HG03558 (cell line): ENCODE measurements at regions not wholly inside any gene's neighbourhood (a gene's known extent, or its start where the extent isn't known, plus 50 kb on each side); places are given as distances from the start of the nearest gene placed in this dataset.

Experiments
- ATAC-seq: cut with Tn5 transposase; IDR thresholded peaks from one replicate; pipeline ENCODE4 v1.9.1; 2021; ENCODE audit warnings: moderate number of reproducible peaks; ENCODE audit not compliant: unreplicated experiment; ENCODE audit errors: extremely low read depth

DNA sequence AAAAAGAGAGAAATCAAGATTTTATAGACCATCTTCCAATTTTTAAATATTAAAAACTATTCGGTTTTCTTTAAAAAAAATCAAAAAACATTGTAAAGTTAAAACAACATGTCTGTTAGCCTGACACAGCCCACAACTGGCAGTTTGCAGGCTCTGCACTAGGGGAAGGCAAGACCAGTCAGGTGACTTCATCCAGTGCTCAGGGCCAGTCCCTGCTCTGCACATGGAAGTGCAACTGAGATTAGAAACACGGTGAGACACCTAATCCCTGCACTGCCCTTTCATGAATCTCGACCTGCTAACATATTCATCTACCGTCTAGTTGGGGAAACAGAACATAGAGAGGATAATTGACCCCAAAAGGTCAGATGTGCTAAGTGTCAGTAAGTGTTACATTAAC lies 135.2 kb downstream of the BARD1 start:
- ATAC-seq = peak; percentile 49

DNA sequence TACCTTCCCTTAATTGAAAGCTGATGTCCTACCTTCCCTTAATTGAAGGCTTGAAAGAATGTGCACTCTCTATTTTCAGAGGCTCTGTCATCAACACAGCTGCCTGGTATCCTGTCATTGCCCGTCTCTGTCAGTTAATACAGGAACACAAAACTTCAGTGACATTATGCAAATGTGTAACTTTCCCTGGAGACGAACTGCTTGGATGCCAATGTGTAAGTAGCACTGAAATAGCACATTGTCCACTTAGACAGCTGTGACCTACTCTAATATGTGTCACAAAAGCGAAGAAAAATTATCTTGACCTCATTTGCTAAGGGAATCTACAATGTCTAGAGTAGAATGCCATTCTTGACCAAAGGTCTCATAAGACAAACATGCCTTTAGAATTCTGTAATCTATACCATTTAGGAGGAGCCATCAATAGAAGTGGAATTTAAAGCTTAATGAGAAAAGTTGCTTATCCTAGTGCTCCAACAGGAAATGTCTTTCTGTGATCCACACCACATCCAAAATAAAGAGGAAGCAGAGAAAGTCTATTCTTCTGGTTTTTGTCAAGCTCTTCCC lies 138.1 kb downstream of the BARD1 start:
- no peak for ATAC-seq

DNA sequence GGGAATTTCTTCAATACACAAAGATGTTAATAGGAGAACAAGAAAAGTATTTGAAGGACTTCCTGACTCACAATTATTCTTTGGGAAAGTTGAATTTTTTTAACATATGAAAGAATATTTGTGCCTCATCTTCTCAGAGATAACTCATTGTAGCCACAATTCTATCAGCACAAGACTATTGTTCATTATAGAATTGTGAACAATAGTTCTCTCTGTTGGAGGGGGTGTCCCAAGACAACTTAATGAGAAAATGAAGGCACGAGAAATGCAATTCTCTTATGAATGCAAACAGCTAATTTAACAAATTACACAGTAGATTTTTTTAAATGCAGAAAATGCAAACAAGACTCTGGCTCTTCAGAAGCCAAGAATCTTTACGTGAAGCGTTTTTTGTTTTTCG lies 157.0 kb downstream of the BARD1 start:
- no peak for ATAC-seq

DNA sequence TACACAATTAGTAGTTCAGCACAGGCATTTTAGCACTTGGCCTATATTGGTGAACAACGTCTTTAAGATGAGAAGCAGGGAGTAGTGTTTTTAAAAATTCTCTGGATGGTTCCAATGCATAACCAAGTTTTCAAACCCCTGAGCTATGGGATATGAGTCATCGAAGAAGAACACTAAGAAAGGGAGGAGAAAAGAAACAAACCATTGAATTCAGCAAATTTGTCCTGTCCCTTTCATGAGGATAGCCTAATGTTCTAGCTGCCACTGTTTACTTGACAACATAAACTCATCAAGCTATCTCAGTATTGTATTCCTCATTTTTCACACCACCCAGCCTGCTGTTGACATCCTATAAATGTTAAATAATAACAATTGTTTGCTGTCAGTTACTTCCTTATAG lies 158.0 kb downstream of the BARD1 start:
- ATAC-seq = no peak

DNA sequence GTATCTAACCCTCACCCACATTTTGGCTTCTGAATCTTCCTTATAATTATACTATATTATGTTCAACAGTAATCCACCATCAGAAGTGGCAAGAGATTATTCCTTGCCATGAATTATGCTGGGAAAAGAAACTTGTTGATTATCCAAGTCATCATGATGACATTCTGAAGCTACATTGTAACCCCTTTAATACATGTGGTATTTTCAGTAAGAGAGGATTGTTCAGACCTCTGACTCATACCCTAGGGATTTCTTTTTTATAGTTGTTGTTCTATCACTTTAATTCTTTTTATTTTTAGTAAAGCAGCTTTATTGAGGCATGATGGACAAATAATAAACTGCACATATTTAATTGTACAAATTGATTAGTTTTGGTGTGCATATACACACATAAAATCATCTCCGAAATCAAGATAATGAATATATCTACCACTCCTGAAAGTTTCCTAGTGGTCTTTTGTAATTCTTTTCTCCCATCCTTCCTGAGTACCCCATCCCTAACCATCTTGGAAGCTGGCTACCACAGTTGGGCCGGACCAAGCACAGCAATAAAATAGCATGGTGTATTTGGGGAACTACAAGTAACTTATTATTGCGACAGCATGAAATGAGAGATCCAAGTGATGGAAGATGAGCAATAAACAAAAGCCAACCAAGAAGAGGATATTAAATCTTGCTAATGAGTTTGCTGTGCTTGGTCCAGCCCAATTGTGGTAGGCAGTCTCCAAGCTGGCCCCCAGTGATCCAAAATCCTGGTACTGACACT lies 159.9 kb downstream of the BARD1 start:
- no peak for ATAC-seq

DNA sequence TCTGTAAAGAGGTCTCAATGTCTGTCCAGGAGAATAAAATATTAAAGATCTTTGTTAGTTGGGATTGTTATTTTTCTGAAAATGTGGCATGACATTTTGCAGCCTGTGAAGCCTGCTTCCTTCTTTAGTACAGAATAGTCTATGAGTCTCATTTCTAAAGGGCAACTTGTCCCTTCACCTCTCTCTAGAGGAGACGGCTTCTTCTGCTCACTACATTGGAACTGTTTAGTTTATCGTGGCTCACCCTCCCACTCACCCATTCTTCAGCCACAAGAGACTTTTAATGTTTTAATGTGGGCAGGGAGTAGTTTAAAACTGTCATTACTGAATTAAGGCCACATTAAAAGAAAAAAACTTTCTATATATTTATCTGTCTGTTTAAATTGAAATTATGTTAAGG lies 161.0 kb downstream of the BARD1 start:
- no peak for ATAC-seq

DNA sequence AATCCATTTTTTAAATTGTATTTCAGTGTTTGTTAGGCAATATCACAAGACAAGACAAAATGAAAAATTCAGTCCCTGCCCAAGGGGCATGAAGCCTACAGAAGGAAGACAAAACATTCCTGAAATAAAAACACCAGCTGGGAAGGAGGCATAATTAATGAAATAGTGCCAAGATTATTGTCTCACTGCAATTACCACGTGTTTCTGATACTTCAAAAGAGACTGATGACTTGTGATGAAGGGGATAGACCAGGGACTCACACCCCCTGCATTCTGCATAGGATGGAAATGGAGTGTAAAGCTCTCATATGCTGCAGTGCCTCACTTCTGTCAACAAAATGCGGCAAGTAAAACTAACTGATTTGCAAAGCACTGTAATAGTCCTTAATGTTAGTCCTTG lies 178.1 kb downstream of the BARD1 start:
- no peak for ATAC-seq

DNA sequence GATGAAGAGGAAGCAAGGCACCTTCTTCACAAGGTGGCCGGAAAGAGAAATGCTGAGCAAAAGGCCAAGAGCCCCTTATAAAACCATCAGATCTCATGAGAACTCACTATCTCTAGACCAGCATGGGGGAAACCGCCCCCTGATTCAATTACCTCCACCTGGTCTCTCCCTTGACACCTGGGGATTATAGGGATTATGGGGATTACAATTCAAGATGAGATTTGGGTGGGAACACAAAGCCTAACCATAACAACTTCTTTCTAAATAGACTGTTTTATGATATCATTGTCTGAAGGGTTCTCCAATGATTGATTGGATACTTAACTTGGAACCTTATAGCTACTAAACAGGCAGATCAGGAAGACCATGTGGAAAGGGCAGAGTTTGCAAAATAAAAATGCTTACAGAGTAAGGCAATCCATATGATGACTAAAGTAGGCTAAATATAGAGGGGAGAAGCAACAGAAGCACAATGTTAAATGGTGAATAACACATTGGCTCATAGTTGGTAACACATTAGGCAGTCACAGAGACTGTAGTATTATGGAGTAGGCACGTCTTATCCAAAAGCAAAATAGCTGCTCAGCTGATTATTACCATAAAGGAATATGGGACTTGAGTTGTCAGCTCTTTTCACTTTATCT lies 179.0 kb downstream of the BARD1 start:
- ATAC-seq = no peak

DNA sequence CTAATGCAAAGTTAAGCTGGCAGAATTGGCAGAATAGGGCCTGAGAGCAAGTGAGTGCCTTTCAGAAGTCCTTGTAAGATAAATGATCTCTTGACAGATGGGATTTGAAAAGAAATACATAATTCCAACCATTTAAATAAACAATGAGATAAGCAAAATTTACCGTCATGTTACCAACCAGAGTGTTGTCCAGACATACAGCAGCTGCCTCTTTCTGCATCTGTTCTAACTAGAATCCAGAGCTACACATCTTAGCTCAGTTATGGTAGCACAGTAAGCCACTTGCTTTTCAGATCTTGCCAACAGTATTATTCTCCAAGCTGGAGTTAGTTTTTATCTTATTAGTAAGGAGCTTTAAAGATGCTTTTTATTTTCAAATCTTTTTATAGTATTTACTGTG lies 179.6 kb downstream of the BARD1 start:
- ATAC-seq = no peak
